Astrocyte of the spinal cord (primary cell): ENCODE measurements at regions not wholly inside any gene's neighbourhood (a gene's known extent, or its start where the extent isn't known, plus 50 kb on each side); places are given as distances from the start of the nearest gene placed in this dataset.

Experiments
- DNase-seq: peaks from one replicate; pipeline ENCODE4 v3.0.0; 2011; ENCODE audit warnings: low read depth, low spot score
- H3K4me3 ChIP-seq: 2 replicates; pipeline ENCODE4 v1.5.1; 2011; ENCODE audit warnings: low read depth, mild to moderate bottlenecking, low read length, moderate library complexity
- in situ Hi-C: cut with HindIII; loops from 2 replicates; pipeline ENCODE4 v1.10.0; 2017; ENCODE audit warnings: low sequenced_read_pairs
- TF ChIP-seq, protein P1 (sequence below): IDR thresholded peaks from 2 replicates; pipeline ENCODE4 v1.5.1; 2012; ENCODE audit warnings: low read depth, mild to moderate bottlenecking, low read length, inconsistent platforms

DNA sequence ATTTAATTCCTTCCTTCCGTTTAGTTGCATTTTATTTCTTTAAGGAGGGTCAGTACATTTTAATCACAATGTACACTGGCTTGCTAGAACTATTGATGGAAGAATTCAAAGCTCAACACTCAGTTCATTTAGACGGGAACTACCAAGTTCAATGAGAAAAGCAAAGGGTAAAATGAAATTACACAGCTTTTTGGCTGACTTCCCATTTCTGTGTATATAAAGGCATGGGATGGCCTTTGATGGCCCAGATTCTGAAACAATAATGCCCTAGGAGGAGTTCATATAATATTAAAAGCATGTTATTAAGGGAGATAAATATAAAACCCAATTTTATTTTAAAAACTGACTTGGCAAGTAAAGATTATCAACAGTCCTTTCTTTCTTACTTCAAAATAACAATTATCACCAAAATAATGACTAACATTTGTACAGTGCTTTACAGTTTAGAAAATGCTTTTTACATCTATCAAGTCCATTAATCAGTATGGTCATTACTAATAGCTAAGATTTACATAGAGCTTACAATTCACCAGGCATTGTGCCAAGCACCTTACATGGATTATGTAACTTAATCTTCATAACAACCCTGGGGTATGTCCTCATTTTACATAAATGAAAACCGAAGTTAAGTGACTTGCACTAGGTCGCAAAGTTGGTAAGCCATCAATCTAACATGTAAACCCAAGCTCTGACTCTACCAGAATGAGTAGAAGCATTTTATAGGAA lies 402.4 kb downstream of the OMA1 start:
- in situ Hi-C loops, result no loop called here
- TF ChIP-seq, protein P1, sequence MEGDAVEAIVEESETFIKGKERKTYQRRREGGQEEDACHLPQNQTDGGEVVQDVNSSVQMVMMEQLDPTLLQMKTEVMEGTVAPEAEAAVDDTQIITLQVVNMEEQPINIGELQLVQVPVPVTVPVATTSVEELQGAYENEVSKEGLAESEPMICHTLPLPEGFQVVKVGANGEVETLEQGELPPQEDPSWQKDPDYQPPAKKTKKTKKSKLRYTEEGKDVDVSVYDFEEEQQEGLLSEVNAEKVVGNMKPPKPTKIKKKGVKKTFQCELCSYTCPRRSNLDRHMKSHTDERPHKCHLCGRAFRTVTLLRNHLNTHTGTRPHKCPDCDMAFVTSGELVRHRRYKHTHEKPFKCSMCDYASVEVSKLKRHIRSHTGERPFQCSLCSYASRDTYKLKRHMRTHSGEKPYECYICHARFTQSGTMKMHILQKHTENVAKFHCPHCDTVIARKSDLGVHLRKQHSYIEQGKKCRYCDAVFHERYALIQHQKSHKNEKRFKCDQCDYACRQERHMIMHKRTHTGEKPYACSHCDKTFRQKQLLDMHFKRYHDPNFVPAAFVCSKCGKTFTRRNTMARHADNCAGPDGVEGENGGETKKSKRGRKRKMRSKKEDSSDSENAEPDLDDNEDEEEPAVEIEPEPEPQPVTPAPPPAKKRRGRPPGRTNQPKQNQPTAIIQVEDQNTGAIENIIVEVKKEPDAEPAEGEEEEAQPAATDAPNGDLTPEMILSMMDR, result no peak
- no peak for DNase-seq
- H3K4me3 ChIP-seq, result no peak overlapping the region

DNA sequence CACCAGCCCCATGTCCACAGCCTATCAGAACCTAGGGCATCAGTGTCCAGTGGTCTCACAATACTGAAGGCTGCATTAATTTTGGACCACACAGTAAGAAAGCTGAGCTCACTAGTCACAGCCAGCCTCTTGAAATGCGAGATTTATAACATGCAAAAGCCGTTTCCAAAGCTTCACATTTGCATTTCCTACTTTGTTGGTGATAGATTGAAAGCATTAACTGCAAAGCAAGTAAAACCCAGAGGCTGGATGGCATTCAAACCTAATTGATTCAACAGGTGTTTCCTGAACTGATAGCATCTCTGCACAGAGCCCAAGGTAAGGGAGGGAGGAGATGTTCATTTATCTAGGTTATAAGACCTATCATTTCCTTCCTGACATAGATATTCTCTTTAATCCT lies 410.1 kb downstream of the OMA1 start:
- in situ Hi-C loops, result no loop called here
- no peak for DNase-seq
- H3K4me3 ChIP-seq, result no peak overlapping the region
- TF ChIP-seq, protein P1, result no peak

DNA sequence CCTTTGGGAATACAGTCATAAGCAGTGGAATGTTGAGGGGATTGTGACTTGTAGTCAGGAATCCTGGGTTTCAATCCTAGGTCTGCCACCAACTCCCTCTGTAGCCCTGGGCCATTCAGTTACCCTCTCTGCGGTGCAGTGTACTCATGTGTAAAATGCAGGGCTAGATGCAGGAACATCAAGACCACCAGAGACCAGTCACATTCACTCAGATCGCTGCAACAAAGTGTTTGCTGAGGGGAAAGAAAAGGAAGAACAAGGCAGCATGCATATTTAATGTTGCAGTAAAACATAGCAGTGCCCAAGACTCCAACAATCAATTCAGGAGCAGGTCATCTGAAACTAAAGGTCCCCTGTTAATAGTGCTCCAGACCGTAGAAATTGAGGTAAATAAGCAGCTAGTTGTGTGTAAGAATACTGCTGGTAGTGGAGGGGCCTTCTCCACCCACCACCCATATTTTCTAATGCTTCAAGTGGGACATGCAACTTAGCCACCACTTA lies 410.7 kb downstream of the OMA1 start:
- H3K4me3 ChIP-seq, result no peak overlapping the region
- in situ Hi-C loops, result no loop called here
- no peak for DNase-seq
- TF ChIP-seq, protein P1, result no peak

DNA sequence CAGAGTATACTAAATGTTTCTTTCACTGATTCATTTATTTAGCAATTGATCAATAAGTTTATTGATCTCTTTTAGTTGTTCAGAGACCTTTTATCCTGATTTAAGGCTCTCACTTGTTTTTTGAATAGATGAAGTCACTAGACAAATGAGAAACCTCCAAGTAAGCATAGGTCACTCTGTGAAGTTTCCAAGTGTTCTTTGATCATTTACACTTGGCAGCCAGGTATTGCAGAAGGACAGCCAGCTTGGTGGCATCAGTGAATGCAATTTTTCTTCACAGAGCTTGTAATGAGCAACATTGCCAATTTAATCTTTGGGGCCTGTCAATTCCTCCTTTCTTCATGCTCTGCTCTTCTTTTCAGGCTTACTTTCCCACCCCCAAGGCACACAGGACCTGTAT lies 413.0 kb downstream of the OMA1 start:
- H3K4me3 ChIP-seq, result no peak overlapping the region
- in situ Hi-C loops, result no loop called here
- TF ChIP-seq, protein P1, result no peak
- no peak for DNase-seq

DNA sequence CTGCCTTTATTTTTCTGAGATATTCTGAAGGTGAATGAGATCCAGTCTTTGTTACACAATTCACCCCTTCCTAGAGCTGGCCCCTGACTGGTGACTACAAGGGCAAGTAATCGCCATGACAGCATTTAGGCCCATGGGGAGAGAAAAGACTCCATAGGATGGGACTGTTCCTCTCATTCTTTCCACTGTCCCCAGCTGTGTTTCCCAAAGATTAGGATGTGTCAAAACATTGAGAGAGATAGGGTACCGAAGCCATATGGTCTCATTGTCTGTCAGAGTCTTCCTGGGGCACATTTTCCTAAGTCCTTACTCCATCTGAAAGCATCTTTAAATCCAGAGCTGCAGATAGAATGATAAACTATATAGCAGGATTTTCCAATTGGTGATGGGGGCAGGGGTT lies 423.5 kb downstream of the OMA1 start:
- no peak for DNase-seq
- no peak overlapping the region for H3K4me3 ChIP-seq
- in situ Hi-C loops, result no loop called here
- TF ChIP-seq, protein P1, result no peak

DNA sequence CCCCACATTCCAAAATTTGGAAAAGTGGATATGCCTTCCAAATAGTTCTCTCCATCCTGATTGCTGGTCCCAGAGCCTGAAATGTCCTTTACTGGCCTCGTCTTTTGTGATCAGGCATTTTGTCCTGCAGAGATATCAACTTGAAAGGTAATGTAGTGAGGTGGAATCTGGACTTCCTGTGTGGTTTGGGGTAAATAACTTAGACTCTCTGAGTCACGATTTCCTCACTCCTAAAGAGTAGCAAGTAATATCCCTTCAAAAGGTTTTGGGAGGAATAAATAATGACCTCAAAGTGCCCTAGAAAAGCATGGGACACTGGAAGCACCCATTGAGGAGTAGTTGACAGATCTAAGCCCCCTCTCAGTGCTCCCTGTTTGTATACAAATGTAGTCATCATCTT lies 426.6 kb downstream of the OMA1 start:
- DNase-seq, result no peak
- H3K4me3 ChIP-seq, result no peak overlapping the region
- TF ChIP-seq, protein P1, result no peak
- in situ Hi-C loops, result no loop called here
